Stomach (tissue), 8 donors: ENCODE measurements at regions not wholly inside any gene's neighbourhood (a gene's known extent, or its start where the extent isn't known, plus 50 kb on each side); places are given as distances from the start of the nearest gene placed in this dataset.

Experiments used
- DNase-seq, 2 donors: peaks; one replicate each; pipeline versions ENCODE4 v3.0.0 to v3.0.0-alpha.2; 2013 to 2019
- H3K27ac ChIP-seq, 5 donors: fragments of 200-600 bp in 4 of 5; sonication (generic) in 4 of 5; one replicate each; pipeline ENCODE4 v1.5.1; 2013 to 2019; ENCODE audit warnings: mild to moderate bottlenecking in 1 of 5, moderate library complexity in 1 of 5
- H3K27me3 ChIP-seq, 3 donors: fragments of 200-600 bp; sonication (generic); one replicate each; pipeline ENCODE4 v1.5.1; 2017 to 2019; ENCODE audit warnings: mixed run types in 1 of 3
- H3K36me3 ChIP-seq, 4 donors: fragments of 200-600 bp; sonication (generic); 1 replicate in 3 of 4; 2 replicates in 1 of 4; pipeline ENCODE4 v1.5.1; 2016 to 2019
- H3K4me1 ChIP-seq, 4 donors: fragments of 200-600 bp; sonication (generic); one replicate each; pipeline ENCODE4 v1.5.1; 2016 to 2019
- H3K4me3 ChIP-seq, 4 donors: fragments of 200-600 bp; sonication (generic) in 3 of 4; one replicate each; pipeline ENCODE4 v1.5.1; 2016 to 2019; ENCODE audit warnings: mild to moderate bottlenecking in 1 of 4
- H3K9me3 ChIP-seq, 4 donors: fragments of 200-600 bp; sonication (generic); one replicate each; pipeline ENCODE4 v1.5.1; 2016 to 2019
- CTCF ChIP-seq, 7 experiments: fragments of 450-650 bp in 4 of 7; fragments of 200-600 bp in 3 of 7; sonication (generic) in 3 of 7; IDR thresholded peaks; one replicate each; pipeline ENCODE4 v1.5.1; 2016 to 2019; ENCODE audit warnings: antibody characterized with exemption in 7 of 7, control low read depth in 2 of 7, mild to moderate bottlenecking in 1 of 7
- EP300 ChIP-seq: sonication (generic); formaldehyde crosslinking; IDR thresholded peaks from one replicate; pipeline ENCODE4 v1.6.1; 2017; ENCODE audit warnings: antibody characterized with exemption
- POLR2A ChIP-seq, 4 donors: fragments of 450-650 bp; IDR thresholded peaks; one replicate each; pipeline ENCODE4 v1.6.1; 2016; ENCODE audit warnings: antibody characterized with exemption in 4 of 4, control low read depth in 2 of 4, mild to moderate bottlenecking in 1 of 4, moderate library complexity in 1 of 4
- POLR2AphosphoS5 ChIP-seq, 3 donors: sonication (generic); formaldehyde crosslinking; IDR thresholded peaks; one replicate each; pipeline ENCODE4 v1.6.1; 2016; ENCODE audit warnings: antibody characterized with exemption in 3 of 3
- WGBS, 5 donors: extraction: QIAGEN DNeasy Blood & Tissue Kit in 3 of 5; methylation state at CpG; one replicate each; pipeline versions ENCODE4 v1.1.5 to v1.1.7; 2013 to 2018; 5-methylcytosine and 5-hydroxymethylcytosine counted together
- intact Hi-C: fragments of 100-400 bp; cut with DNase I; formaldehyde crosslinking; loops from one replicate; pipeline ENCODE4 v1.15.1; 2023; ENCODE audit warnings: low total_unique reads
- small RNA-seq, 4 donors: library from RNA; depleted of rRNA; stranded (forward); fragments of <200 nt; gene quantifications; one replicate each; pipeline ENCODE3, GENCODE V24; 2016
- donor health status: healthy with polysubstance abuse.
- donor health status: Bipolar disorder and iron deficiency.
- donor health status: healthy.

- peaks cover 0 to 7% (median under 1%) of the 10 kb centered on the region in 4 donors for H3K9me3 ChIP-seq
- intact Hi-C loops: no loop called here
- H3K4me3 ChIP-seq: no peak overlapping the region
- no peaks in the 10 kb centered on the region for H3K27me3 ChIP-seq
- H3K4me1 ChIP-seq: no peaks in the 10 kb centered on the region
- H3K36me3 ChIP-seq: no peaks in the 10 kb centered on the region
- DNase-seq: no peak
- H3K27ac ChIP-seq: no peak overlapping the region
- TF ChIP-seq POLR2A (IDR thresholded peaks at IDR 0.05) (no peak), CTCF (IDR thresholded peaks at IDR 0.05) (no peak), EP300 (no peak), POLR2AphosphoS5 (IDR thresholded peaks at IDR 0.05) (no peak)
Observed at GRCh38 chr11:87392665-87393064, 354.9 kb downstream of the TMEM135 start.

GRCh38 chr11:87391496-87391895 is 353.8 kb downstream of the TMEM135 start:
- Histone ChIP-seq H3K27me3 (no peaks in the 10 kb centered on the region), H3K4me3 (no peak overlapping the region), H3K4me1 (no peaks in the 10 kb centered on the region), H3K9me3 (peaks cover 0 to 13% (median 7%) of the 10 kb centered on the region in 4 donors), H3K36me3 (no peaks in the 10 kb centered on the region), H3K27ac (no peak overlapping the region)
- intact Hi-C loops: no loop called here
- 62 to 71% (median 67%) methylated on average over 3 of the region's 3 CpGs for WGBS, 5 donors
- peak in 1 of 2 donors; percentile 27 for DNase-seq
- TF ChIP-seq POLR2A (IDR thresholded peaks at IDR 0.05) (no peak), POLR2AphosphoS5 (IDR thresholded peaks at IDR 0.05) (no peak)

- TF ChIP-seq POLR2AphosphoS5 (IDR thresholded peaks at IDR 0.05): no peak
- no peak for TF ChIP-seq CTCF (IDR thresholded peaks at IDR 0.05)
- no peak for TF ChIP-seq EP300
- Histone ChIP-seq H3K4me3 (no peak overlapping the region), H3K36me3 (no peaks in the 10 kb centered on the region), H3K27ac (no peak overlapping the region), H3K4me1 (no peaks in the 10 kb centered on the region), H3K9me3 (peaks cover 0 to 31% (median 18%) of the 10 kb centered on the region in 4 donors), H3K27me3 (no peaks in the 10 kb centered on the region)
- 60 to 78% (median 71%) methylated on average over 3 to 4 of the region's 4 CpGs for WGBS, 5 donors
- DNase-seq: no peak
- intact Hi-C loops: no loop called here
Observed at GRCh38 chr11:87384078-87384729, 346.5 kb downstream of the TMEM135 start.

GRCh38 chr11:87374038-87374807 is 336.5 kb downstream of the TMEM135 start:
- WGBS, 5 donors: 58 to 73% (median 67%) methylated on average over 4 of the region's 4 CpGs
- TF ChIP-seq POLR2A (IDR thresholded peaks at IDR 0.05) (no peak), CTCF (IDR thresholded peaks at IDR 0.05) (no peak), POLR2AphosphoS5 (IDR thresholded peaks at IDR 0.05) (no peak), EP300 (no peak)
- H3K36me3 ChIP-seq: no peaks in the 10 kb centered on the region
- H3K4me3 ChIP-seq: no peak overlapping the region
- no peaks in the 10 kb centered on the region for H3K27me3 ChIP-seq
- H3K9me3 ChIP-seq: peaks cover 0 to 8% (median 0%) of the 10 kb centered on the region in 4 donors
- no peak overlapping the region for H3K27ac ChIP-seq
- intact Hi-C loops: no loop called here
- DNase-seq: no peak
- no peaks in the 10 kb centered on the region for H3K4me1 ChIP-seq

Small RNAs in the stretch of these regions (small RNA-seq; reads per million reads assigned to genes)
- gene AP000676.1: 0 reads per million in 4 donors
- 0 reads per million in 4 donors for gene RF00026
- 0 reads per million in 4 donors for gene RNU6-1135P
